D721Med (cell line): ENCODE measurements at regions not wholly inside any gene's neighbourhood (a gene's known extent, or its start where the extent isn't known, plus 50 kb on each side); places are given as distances from the start of the nearest gene placed in this dataset.
"Not testable (repeated sequence)": the region's sequence is repeated elsewhere in the genome, so short reads cannot be mapped to it uniquely, and the experiment has no call there.

Experiments
- DNase-seq: peaks from one replicate; pipeline ENCODE4 v3.0.0; 2011; ENCODE audit warnings: low spot score; ENCODE audit not compliant: insufficient read length
- FAIRE-seq: peaks from 2 replicates; lab custom pipeline; 2011; peaks lifted over from hg19 to GRCh38; lab: Jason Lieb, UNC
- TF ChIP-seq, protein P1 (sequence below): IDR thresholded peaks from 2 replicates; pipeline ENCODE4 v1.5.1; 2012; ENCODE audit warnings: mild to moderate bottlenecking, control low read depth; ENCODE audit not compliant: insufficient read depth; ENCODE audit errors: missing control alignments

DNA sequence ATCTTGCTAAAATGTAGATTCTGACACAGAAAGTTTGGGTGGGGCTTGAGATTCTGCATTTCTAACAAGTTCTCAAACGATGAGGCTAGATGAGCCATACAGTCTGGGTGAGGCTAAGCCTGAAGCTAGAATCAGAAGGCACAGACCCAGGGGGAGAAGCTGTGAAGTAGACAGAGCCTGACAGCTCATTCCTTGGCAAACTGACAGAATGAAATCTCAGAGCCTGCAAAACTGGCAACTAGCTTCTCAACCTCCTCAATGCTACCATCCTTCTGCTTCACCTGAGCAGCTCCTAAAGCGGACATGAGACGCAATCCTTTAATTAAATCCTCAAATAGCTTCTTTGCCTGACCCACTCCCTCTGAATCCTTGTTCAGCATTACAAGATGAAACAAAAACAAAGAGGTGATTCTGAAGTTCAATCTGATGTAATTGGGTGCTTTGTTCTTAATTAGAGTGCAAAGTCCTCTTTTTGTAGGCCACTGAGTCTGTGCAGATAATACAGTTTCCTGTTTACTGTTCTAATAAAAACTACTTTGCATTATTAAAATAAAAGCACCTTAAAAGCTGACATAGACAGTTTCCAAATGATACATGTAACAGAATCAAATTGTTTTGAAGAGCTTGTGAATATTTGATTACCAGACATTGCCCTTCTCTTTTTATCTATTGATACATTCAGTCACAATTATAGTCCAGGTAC, 71.0 kb upstream of the BMP2K start:
- DNase-seq (no peak), FAIRE-seq (no peak)
- TF ChIP-seq, protein P1, sequence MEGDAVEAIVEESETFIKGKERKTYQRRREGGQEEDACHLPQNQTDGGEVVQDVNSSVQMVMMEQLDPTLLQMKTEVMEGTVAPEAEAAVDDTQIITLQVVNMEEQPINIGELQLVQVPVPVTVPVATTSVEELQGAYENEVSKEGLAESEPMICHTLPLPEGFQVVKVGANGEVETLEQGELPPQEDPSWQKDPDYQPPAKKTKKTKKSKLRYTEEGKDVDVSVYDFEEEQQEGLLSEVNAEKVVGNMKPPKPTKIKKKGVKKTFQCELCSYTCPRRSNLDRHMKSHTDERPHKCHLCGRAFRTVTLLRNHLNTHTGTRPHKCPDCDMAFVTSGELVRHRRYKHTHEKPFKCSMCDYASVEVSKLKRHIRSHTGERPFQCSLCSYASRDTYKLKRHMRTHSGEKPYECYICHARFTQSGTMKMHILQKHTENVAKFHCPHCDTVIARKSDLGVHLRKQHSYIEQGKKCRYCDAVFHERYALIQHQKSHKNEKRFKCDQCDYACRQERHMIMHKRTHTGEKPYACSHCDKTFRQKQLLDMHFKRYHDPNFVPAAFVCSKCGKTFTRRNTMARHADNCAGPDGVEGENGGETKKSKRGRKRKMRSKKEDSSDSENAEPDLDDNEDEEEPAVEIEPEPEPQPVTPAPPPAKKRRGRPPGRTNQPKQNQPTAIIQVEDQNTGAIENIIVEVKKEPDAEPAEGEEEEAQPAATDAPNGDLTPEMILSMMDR: no peak

DNA sequence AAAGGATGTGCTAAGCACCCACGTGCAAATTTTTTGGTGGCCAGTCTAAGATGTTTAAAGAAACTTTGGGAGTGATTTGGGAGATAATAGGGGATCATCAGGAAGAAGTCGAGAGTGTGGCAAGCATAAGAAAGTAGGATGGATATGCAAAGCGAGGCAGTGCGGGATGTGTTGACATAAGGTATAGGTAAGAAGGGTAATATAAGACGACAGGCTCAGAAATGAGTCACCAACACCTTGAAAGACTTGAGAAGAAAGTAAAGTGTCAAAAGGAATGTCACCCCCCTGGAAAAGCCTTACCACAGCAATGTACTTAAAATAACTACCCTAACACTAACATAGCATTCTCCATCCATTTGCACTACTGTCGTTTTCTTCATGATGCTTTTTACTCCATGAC, 69.8 kb upstream of the BMP2K start:
- FAIRE-seq (no peak), DNase-seq (no peak)
- TF ChIP-seq, protein P1: no peak

DNA sequence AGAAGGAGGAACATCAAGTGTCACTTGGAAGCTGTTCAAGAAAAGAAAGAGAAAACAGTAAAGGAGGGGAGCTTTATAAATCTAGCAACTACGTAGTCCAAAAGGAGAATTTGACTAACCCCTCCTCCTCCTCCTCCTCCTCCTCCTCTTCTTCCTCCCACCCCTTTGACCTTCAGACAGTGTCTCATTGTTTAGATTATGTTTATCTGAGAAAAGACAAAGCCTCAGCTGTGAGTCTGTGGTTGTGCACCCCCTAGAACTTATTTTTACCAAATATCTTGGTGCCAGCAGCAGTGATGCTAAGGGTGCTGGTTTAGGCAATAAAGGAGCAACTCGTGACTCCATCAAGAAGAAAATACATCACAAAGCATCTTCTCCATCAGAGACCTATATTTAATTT, 68.9 kb upstream of the BMP2K start:
- TF ChIP-seq, protein P1: no peak
- DNase-seq (no peak), FAIRE-seq (no peak)

DNA sequence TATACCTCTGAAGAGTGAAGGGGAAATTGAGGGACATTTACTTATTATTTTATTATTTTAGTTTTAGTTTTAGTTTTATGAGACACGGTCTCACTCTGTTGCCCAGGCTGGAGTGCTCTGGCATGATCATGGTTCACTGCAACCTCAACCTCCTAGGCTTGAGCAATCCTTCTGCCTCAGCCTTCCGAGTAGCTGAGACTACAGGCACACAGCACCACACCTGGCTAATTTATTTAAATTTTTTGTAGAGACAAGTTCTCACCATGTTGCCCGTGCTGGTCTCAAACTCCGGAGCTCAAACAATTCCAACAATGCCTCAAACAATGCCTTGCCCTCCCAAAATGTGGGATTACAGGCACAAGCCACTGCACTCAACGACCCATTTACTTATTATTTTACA, 68.4 kb upstream of the BMP2K start:
- TF ChIP-seq, protein P1: no peak
- no peak for DNase-seq
- FAIRE-seq: no peak

DNA sequence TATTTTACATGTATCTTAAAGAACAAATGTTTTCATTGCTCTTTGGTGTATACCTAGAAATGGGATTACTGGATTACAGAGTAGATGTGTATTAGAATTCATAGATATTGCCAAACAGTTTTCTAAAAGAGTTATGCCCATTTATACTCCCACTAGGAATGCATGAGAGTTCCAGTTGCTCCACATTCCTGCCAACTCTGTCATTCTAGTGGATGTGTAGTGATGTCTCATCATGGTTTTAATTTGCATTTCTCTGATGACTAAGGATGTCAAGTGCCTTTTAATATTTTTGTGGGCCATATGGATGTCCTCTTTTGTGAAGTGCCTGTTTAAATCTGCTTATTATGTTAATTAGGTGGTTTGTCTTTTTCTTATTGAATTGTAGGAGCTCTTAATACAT, 65.6 kb upstream of the BMP2K start:
- DNase-seq (no peak), FAIRE-seq (no peak)
- TF ChIP-seq, protein P1: no peak

DNA sequence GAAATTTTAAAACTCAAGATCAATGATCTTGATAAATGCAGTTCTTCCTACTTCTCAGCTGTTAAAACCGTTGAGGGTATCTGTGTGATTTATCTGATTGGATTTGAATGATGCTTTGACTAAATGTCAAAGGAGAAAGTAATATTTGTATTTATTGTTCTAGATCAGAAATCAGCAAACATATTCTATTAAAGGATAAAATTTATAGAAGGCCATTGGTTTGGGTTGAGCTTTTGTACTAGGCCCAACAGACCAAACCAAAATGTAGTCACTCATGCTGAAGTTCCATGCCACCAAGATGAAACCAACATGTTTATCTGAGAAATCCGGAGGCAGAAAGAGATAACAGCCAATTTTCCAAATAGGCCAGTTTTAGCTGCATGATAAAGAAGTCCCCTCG, 64.5 kb upstream of the BMP2K start:
- TF ChIP-seq, protein P1: no peak
- FAIRE-seq: no peak

DNA sequence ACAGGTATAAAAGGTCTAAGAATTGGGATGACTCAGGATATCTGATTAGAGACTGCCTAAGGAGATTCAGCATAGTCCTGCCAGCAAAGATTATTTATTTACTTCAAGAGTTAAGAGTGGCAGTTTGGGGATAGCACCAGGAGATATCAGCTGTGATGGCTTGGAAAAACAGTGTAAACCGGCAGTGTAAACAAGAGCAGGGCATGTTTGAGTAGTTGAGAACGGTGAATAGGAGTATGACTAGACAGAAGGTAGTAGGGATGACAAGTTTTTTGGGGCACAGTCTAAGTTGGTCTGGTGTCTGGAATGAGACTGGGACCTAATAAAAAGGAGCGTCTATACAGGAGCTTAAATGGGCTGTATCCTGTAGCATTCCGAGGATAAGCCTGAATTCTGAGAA, 61.6 kb upstream of the BMP2K start:
- DNase-seq, FAIRE-seq: not testable (repeated sequence)

More for the DNA sequence above, 64.5 kb upstream of the BMP2K start:
- DNase-seq: no peak

DNA sequence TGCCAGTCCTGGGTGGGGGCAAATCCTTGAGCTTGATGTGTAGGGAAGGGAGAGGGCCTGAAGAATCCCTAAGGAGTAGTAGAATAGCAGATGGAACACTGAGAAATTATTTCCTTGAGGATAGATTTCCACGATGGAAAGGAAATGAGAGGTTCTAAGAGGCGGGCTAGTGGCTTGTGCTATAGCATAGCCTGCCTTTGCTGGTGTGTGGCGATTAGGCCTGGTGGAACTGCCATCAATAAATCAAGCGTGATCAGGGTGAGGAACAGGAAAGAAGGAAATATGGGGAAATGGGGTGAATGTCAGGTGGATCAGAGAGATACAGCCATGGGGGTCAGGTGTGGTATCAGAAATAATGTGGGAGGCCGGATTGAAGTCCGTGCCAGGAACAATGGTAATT, 60.8 kb upstream of the BMP2K start:
- FAIRE-seq, DNase-seq: not testable (repeated sequence)

DNA sequence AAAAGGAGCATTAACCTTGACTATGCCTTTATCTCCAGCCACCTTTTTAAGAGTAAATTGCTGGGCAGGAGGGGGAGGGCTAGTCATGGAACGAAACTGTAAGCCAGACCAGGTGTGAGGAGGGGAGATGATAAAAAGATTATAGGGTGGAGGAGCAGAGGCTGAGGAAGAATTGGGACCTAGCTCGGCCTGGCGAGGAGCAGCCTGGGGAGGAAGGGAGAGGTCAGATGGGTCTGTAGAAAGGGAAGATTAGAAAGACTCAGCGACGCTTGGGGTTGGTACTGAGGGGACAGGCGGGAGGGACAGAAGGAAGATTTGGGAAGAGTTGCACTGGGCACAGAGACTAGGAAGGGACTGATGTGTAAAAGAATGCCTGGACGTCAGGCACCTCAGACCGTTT, 58.4 kb upstream of the BMP2K start:
- FAIRE-seq, DNase-seq: not testable (repeated sequence)
